PC-9 (cell line): ENCODE measurements at regions not wholly inside any gene's neighbourhood (a gene's known extent, or its start where the extent isn't known, plus 50 kb on each side); places are given as distances from the start of the nearest gene placed in this dataset.

Source experiments
- BruUV-seq: library from RNA; stranded (reverse); fragments of 400-500 nt; replicated peaks from 2 replicates; lab custom pipeline; 2021; lab: Mats Ljungman, UMichigan
- CTCF ChIA-PET: fragments of 300-600 bp; sonication (Branson Sonifier 250); formaldehyde crosslinking; loops from one replicate; lab custom pipeline; 2022; ENCODE audit warnings: antibody characterized with exemption; lab: Charles Lee
- POLR2A ChIA-PET: fragments of 300-600 bp; sonication (Branson Sonifier 250); formaldehyde crosslinking; loops from one replicate; lab custom pipeline; 2022; ENCODE audit warnings: antibody characterized with exemption; ENCODE audit not compliant: unreplicated experiment; lab: Charles Lee
- DNase-seq, 2 experiments: peaks; one replicate each; pipeline versions ENCODE4 v3.0.0 to v3.0.0-alpha.2; 2015 to 2022; ENCODE audit warnings: mixed read lengths in 1 of 2
- H2AFZ ChIP-seq: fragments of 200-600 bp; sonication (generic); 2 replicates; pipeline ENCODE4 v1.8.1; 2017; ENCODE audit warnings: antibody characterized with exemption
- H3F3A ChIP-seq: fragments of 200-600 bp; sonication (generic); 2 replicates; pipeline ENCODE4 v1.8.1; 2017; ENCODE audit warnings: antibody characterized with exemption, mild to moderate bottlenecking, low read depth; ENCODE audit not compliant: insufficient read depth
- H3K27ac ChIP-seq: fragments of 200-600 bp; sonication (generic); 2 replicates; pipeline ENCODE4 v1.6.1; 2016; ENCODE audit warnings: mixed run types
- H3K27me3 ChIP-seq: fragments of 200-600 bp; sonication (generic); 2 replicates; pipeline ENCODE4 v1.6.1; 2016; ENCODE audit warnings: low read depth, mixed run types; ENCODE audit not compliant: insufficient read depth
- H3K36me3 ChIP-seq: fragments of 200-600 bp; sonication (generic); 2 replicates; pipeline ENCODE4 v1.6.1; 2016; ENCODE audit warnings: low read depth, mixed run types
- H3K4me1 ChIP-seq: fragments of 200-600 bp; sonication (generic); replicated peaks from 2 replicates; pipeline ENCODE4 v1.6.1; 2016; ENCODE audit warnings: mixed run types; ENCODE audit not compliant: insufficient read depth
- H3K4me2 ChIP-seq: fragments of 200-600 bp; sonication (generic); 2 replicates; pipeline ENCODE4 v1.6.1; 2017; ENCODE audit warnings: mixed run types
- H3K4me3 ChIP-seq: fragments of 200-600 bp; sonication (generic); 2 replicates; pipeline ENCODE4 v1.6.1; 2016; ENCODE audit warnings: mixed run types
- H3K79me2 ChIP-seq: fragments of 200-600 bp; sonication (generic); 2 replicates; pipeline ENCODE4 v1.6.1; 2017; ENCODE audit warnings: low read depth, mixed run types
- H3K9me2 ChIP-seq: fragments of 200-600 bp; sonication (generic); 2 replicates; pipeline ENCODE4 v1.8.1; 2017; ENCODE audit warnings: mild to moderate bottlenecking; ENCODE audit not compliant: insufficient read depth
- H3K9me3 ChIP-seq: fragments of 200-600 bp; sonication (generic); 2 replicates; pipeline ENCODE4 v1.8.1; 2016; ENCODE audit warnings: low read depth; ENCODE audit not compliant: insufficient read depth
- H4K20me1 ChIP-seq: fragments of 200-600 bp; sonication (generic); 2 replicates; pipeline ENCODE4 v1.8.1; 2017; ENCODE audit not compliant: insufficient read depth
- CTCF ChIP-seq: fragments of 200-600 bp; sonication (generic); conservative IDR thresholded peaks from 2 replicates; pipeline ENCODE4 v1.6.1; 2017; ENCODE audit warnings: mixed run types, antibody characterized with exemption, mild to moderate bottlenecking, moderate library complexity
- EZH2 ChIP-seq: fragments of 200-600 bp; sonication (generic); IDR thresholded peaks from 2 replicates; pipeline ENCODE4 v1.8.0; 2017; ENCODE audit warnings: antibody characterized with exemption, low read depth
- intact Hi-C: fragments of 100-400 bp; cut with micrococcal nuclease; formaldehyde crosslinking; loops from one replicate; pipeline ENCODE4 v1.10.0; 2022; ENCODE audit not compliant: unreplicated experiment

GRCh38 chr16:62711797-62712196 lies 675.6 kb upstream of the CDH8 start:
- CTCF ChIA-PET, result no interaction called here

GRCh38 chr16:62709794-62710193 lies 673.6 kb upstream of the CDH8 start:
- no TSS peak for BruUV-seq

More at GRCh38 chr16:62711797-62712196, 675.6 kb upstream of the CDH8 start:
- Histone ChIP-seq H3K4me3 (no peak overlapping the region), H3K9me2 (no peaks in the 10 kb centered on the region), H3K79me2 (no peaks in the 10 kb centered on the region), H3K4me1 (no peaks in the 10 kb centered on the region), H3K4me2 (no peak overlapping the region), H3K36me3 (no peaks in the 10 kb centered on the region), H3F3A (no peaks in the 10 kb centered on the region), H4K20me1 (no peaks in the 10 kb centered on the region), H3K9me3 (no peaks in the 10 kb centered on the region), H2AFZ (no peak overlapping the region), H3K27ac (no peak overlapping the region), H3K27me3 (no peaks in the 10 kb centered on the region)
- POLR2A ChIA-PET, result no interaction called here
- intact Hi-C loops, result no loop called here
- DNase-seq, result no peak
- TF ChIP-seq CTCF, result no peak
- TF ChIP-seq EZH2, result no peak
- no TSS peak for BruUV-seq

DNA sequence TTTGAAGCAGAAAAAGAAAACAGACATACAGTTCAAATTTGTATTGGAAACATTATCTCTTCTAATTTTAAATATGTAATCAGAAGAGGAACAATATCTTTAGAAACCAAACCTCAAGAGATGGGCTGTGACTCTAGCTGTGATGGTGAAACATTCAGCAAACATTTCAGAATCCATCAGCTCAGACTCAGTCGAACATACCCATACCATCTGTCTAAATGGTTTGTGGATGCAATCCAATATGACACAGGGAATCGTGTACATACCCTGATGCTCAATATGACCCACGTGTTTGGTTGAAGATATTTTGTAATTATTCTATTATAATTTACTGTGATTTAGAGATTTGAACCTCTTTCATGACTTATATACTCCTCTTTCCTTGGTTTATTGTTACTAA lies 665.2 kb upstream of the CDH8 start:
- Histone ChIP-seq H3K4me2 (no peak overlapping the region), H3K27me3 (no peaks in the 10 kb centered on the region), H3K4me1 (no peaks in the 10 kb centered on the region), H3K79me2 (no peaks in the 10 kb centered on the region), H3K36me3 (no peaks in the 10 kb centered on the region), H3K27ac (no peak overlapping the region), H4K20me1 (no peaks in the 10 kb centered on the region), H3F3A (no peaks in the 10 kb centered on the region), H2AFZ (no peak overlapping the region), H3K4me3 (no peak overlapping the region), H3K9me3 (no peaks in the 10 kb centered on the region), H3K9me2 (0 out of 2 replicates have a peak, but pooled peaks cover 5% of the 10 kb centered on the region)
- intact Hi-C loops, result no loop called here
- DNase-seq, result no peak
- BruUV-seq, result no TSS peak
- POLR2A ChIA-PET, result no interaction called here
- CTCF ChIA-PET, result no interaction called here
- TF ChIP-seq CTCF, result no peak
- TF ChIP-seq EZH2, result no peak

More at GRCh38 chr16:62709794-62710193, 673.6 kb upstream of the CDH8 start:
- H3K4me1 ChIP-seq, result no peaks in the 10 kb centered on the region
- H3K4me2 ChIP-seq, result no peak overlapping the region
- CTCF ChIA-PET, result no interaction called here
- no peaks in the 10 kb centered on the region for H3K9me3 ChIP-seq
- no peaks in the 10 kb centered on the region for H3K79me2 ChIP-seq
- intact Hi-C loops, result no loop called here
- no peaks in the 10 kb centered on the region for H3K9me2 ChIP-seq
- H3K27me3 ChIP-seq, result no peaks in the 10 kb centered on the region
- H2AFZ ChIP-seq, result no peak overlapping the region
- no peaks in the 10 kb centered on the region for H4K20me1 ChIP-seq
- H3F3A ChIP-seq, result no peaks in the 10 kb centered on the region
- no peak overlapping the region for H3K4me3 ChIP-seq
- POLR2A ChIA-PET, result no interaction called here
- no peak overlapping the region for H3K27ac ChIP-seq
- H3K36me3 ChIP-seq, result no peaks in the 10 kb centered on the region
- TF ChIP-seq EZH2, result no peak
- no peak for TF ChIP-seq CTCF
- no peak for DNase-seq
